Activated T-cell treated with anti-CD3 and anti-CD28 coated beads, Interleukin-2, amount 50 U/mL, for 48 hours (primary cell): ENCODE measurements at regions not wholly inside any gene's neighbourhood (a gene's known extent, or its start where the extent isn't known, plus 50 kb on each side); places are given as distances from the start of the nearest gene placed in this dataset.

Source experiments
- DNase-seq, 2 experiments: peaks; one replicate each; pipeline ENCODE4 v3.0.0-alpha.2; 2020

GRCh38 chr18:51739044-51739666 lies 541.7 kb upstream of the MEX3C start:
- no peak for DNase-seq

- no peak for DNase-seq
Observed at GRCh38 chr18:51751901-51752300, 554.4 kb upstream of the MEX3C start.

- DNase-seq = no peak
Observed at GRCh38 chr18:51753365-51754057, 556.0 kb upstream of the MEX3C start.

GRCh38 chr18:51754566-51754965 lies 557.1 kb upstream of the MEX3C start:
- DNase-seq = no peak

DNA sequence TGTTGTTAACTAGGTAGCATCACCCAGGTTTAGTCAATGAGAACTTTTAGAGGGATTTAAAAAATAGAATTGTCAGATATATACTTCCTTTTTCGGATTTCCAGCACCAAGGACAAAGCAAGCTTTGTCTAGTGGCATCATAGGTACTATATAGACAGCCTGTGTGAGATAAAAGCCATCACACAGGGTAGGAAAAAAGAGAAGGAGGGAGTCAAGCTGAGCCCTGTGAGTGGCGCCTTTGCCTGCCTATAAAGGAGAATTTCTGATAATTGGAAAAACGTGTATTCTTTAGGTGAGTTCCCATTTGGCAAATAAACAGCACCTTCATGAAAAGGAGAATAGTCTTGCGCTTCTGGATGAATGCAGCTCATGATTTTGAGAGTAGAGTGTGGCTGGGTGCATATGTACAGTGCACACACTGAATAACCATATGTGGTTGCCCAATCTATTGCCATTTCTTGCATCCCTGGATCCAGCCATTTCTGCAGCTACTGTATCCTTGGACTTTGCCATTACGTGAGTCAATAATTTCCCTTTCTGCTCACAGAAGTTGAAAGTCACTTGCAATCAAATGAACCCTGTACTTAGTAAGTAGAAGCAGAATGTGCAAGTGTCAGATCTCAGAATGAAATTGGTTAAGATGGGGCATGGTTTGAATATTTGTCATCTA lies 559.9 kb upstream of the MEX3C start:
- no peak for DNase-seq

DNA sequence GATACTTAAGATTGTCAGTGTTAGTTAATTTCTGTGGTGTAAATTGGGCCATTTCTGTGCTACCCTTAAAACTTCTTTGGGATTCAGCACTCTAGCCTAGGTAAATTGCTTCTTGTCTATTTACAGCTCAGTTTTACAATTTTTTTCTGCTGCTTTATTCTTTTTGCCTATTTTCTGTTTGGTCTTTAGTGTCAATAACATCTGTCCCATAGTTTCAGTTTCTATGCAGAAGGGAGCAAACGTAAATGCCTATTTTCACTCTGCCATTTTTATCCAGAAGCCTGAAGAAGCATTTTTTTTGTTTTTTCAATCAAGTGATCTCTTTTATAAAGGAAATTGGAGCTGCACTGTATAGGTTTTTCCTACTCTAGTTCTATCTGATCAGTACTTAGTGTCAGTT lies 564.9 kb upstream of the MEX3C start:
- no peak for DNase-seq

DNA sequence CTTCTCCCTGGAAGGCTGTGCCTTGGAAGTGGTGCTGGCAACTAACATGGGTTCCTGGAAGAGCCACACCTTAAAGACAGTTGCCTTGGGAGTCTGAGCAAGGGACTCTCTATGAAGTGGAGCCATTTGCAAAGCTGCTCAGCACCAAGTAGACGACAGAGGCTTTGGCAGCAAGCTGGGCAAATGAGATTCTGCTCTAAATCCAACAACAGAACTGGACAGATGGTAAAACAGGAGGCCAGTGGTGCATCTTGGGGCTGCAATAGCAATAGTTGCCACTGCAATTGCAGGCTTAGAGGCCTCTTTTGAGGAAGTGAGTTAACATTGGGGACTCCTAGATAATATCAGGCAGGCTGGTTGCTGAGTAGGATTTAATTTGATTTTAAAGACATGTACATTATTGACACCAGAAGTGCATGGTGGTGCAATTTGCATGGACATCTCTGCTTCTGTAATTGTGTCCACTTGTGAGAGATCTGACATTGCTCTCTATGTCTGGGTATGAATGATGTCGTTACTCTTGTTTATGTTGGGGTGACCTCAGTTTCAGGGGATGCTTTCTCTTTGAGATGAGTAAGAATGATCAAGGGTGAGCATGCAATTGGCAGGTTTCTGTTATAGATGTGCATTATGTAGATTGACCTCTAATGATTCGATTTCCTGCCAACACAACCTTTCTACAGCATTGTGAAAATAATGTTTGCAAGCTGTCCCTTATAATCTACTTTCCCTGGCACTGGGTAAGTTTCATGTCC lies 568.3 kb upstream of the MEX3C start:
- DNase-seq = no peak

GRCh38 chr18:51767293-51767692 lies 569.8 kb upstream of the MEX3C start:
- DNase-seq = no peak

DNA sequence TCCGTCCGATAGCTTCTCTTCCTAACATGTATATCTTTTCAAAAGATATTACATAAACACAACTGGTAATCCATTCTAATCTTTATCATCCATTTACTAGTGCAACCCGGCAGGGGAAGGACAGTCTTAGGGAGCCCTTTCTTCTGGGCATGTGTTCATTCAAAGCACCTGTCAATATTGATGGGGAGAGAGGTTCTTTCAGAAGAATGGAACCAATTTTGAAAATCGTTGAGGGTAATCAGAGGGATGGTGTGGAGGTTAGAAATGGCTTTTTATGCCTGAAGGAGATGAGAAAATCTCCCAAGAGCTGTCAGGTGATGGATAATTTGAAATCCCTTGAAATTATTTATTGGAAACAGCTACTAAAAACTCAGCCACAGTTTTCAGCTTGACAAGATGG lies 561.9 kb upstream of the DCC start:
- DNase-seq = no peak

- DNase-seq = no peak
Observed at GRCh38 chr18:51789871-51790270, 550.1 kb upstream of the DCC start.

DNA sequence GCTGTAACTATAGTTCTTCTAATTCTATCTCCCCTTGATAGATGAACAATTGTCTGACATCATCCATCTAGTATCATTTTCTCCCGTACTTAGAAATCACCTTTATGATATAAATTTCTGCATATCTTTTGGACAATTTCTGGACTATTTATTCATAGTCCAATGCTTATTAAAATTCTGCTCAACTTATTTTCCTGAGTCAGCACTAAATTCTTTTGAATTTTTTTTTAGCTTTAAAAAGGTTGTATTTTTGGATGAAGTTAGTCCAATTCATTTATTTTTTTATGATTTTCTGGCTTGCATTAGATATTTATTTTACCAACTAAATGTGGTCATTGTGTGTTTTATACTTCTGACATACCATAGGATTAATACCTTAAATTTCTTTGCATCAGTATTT lies 538.5 kb upstream of the DCC start:
- no peak for DNase-seq

DNA sequence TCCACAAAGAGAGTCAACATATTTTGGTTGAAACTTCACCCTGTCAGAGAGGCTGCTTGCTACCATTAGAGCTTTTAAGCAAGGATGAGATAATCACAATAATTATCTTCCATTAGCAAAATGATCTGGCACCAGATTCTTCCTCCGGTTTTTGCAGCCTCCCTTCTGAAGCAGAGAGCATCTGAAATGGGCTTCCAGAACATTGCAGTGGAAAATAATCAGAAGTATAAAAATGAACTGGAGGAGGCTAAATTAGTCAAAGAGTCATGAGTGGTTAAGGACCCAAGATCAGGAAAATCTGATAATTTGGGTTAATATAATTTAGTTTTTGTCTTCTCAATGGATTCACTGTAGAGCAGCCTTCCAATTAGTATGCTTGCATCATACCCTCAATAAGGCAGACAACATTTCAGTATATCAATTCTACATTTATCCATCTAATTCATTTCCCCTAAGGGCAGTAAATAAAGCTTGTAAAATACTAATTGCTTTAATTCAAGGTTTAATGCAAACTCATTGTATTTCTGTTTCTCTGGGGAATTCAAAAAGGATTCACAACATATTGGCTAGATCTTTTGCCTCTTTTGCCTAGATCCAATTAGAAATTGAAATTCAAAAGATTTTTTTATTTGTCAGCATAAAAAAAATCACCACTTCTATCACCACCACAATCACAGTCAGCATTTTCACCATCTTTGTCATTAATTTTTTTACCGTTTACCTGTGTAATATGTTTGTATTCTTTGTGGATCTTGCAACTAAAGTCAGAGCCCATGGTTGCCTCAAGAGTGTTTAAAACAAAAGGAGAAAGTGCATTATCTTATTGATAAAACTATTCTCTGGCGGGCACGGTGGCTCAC lies 537.2 kb upstream of the DCC start:
- no peak for DNase-seq

- no peak for DNase-seq
Observed at GRCh38 chr18:51807336-51807735, 532.7 kb upstream of the DCC start.

DNA sequence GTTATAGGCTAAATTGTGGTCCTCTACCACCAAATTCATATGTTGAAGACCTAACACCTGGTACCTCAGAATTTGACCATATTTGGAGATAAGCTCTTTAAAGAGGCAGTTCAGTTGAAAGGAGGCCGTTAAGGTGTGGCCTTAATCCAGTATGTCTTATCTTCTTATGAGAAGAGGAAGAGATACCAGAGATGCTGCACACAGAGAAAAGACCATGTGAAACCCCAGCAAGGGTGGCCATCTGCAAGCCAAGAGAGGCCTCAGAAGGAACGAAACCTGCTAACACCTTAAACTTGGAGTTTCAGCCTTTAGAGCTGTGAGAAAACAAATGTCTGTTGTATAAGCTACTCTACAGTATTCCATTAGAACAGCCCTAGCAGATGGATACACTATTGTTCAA lies 528.1 kb upstream of the DCC start:
- no peak for DNase-seq

GRCh38 chr18:51813740-51814139 lies 526.3 kb upstream of the DCC start:
- no peak for DNase-seq

GRCh38 chr18:51821610-51822009 lies 518.4 kb upstream of the DCC start:
- no peak for DNase-seq

DNA sequence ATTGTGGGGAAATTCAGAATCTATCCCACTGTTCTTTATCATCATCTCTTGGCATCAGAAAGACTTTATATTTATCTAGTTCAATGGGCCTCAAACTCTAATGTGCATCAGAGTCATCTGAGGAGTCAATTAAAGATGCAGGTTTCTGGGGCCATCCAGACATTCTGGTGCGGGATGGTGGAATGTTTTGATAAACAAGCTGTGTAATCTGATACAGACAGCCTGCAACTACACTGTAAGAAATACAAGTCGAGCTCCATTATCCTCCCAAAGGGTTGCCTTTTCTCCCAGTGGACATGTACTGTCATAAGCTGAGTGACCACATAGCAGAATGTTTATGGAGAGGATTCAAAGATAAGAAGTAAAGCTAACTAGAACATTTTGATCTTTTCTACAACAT lies 515.3 kb upstream of the DCC start:
- DNase-seq = no peak

DNA sequence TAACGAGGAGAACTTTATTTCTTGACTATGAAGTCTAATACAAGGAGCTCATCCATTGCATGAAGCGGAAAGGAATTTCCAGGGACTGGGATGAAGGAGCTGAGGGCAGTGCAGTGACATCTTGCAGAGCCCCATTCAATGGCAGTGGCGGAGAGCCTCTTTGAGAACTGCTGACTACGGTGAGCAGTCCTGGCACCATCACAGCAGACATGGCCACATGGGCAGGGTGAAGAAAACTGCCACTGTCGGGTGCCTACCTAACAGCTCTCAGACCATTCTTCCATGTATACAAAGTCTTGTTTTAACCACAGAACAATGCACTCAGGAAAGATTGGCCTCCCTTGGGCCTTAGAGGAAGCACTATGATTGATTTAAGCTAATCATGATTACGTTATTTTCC lies 506.1 kb upstream of the DCC start:
- no peak for DNase-seq

DNA sequence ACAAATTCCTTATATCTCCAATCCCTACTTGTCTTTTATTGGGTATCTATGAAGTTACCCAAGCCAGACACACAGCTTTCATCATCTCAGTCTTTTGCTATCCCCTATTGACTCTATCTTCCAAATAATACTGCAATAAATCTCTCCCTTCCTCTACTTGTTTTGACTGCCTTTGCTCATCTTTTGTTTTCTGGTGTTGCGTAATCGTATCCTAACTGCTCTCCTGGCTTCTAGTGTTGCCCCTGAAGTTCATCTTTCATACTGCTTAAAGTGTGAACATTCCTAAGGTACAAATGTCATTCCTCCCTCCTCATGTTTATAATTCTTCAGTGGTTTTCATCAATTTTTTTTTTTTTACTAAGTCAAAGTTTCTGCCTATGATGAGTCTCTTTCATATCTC lies 491.3 kb upstream of the DCC start:
- no peak for DNase-seq

GRCh38 chr18:51852681-51853080 lies 487.3 kb upstream of the DCC start:
- DNase-seq = no peak

DNA sequence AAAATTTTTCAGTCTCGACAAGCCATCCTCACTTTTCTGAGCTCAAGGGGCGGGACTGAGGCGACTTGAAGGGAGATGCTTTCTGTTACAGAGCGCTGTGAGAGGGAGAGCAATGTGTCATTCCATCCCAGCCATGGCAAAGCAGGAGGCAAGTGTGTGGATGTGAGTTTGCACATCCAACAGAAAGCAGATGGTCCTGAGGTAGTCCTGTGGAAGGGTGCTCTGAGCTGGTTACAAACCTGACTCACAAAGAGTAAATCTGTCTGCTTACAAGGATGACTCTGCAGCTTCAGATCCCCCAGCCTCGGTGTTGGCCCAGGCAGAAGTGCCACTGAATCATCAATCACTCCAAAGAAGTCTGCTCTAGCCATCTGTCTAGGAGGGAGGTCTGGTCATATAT lies 482.0 kb upstream of the DCC start:
- DNase-seq = no peak

- DNase-seq = no peak
Observed at GRCh38 chr18:51861046-51861445, 479.0 kb upstream of the DCC start.
